ENCODE measurements at regions not wholly inside any gene's neighbourhood (a gene's known extent, or its start where the extent isn't known, plus 50 kb on each side); places are given as distances from the start of the nearest gene placed in this dataset.

DNA sequence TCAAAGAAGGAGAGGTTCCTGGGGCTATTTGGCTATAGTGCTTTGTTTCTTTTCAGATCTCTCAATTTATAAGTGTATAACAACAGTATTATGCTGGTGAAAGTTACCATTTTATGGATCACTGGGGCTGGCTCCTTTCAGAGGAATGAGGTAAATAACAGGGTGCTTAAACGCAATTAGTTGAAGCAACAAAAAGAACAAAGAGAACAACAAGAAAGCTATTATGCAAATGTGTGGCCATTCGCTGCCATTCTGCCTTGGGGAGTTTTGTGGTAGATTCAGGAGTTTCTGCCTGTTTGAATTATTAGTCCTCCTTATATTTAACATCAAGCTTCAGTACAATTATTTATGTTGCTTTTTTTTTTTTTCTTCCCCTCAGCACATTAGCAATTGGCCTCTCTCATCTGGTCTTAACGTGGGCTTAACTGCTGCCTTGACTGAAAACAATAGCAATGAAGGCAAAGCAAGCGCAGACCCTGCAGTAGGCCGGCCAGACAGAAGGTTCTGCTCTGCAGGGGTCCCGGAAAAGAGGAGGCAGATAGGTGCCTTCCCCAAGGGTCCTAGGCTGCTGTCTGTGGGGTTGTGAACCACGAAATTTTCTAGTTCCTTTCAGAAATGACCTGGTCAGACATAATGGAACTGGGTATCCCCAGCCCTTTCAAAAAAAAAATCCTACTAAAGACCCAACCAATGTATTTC, 339.9 kb upstream of the PODXL start:
- FAIRE-seq, result no peak

DNA sequence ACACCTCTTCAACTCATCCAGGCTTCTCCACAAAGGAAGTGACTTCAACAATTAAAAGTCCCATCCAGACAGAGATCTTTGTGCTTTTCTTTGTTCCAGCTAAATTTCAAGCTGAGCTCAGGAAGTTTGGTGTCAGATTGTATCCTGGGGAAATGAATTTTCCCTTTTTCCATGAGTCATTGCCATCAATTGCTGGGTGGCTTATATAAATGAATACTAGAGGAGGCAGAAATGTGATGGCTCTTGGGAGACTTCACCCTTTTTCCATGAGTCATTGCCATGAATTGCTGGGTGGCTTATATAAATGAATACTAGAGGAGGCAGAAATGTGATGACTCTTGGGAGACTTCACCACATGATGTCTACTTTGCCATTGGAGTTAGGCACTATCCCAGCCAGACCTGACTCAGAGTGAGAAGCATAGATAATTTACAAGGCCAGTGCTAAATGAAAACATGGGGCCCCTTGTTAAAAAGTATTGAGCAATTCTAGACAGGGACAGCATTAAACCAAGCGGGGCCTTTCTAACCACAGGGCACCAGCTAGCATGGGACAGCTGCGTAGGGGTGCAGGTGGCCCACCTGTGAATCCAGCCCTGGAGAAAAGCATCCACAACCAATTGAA, 339.2 kb upstream of the PODXL start:
- FAIRE-seq, result no peak

DNA sequence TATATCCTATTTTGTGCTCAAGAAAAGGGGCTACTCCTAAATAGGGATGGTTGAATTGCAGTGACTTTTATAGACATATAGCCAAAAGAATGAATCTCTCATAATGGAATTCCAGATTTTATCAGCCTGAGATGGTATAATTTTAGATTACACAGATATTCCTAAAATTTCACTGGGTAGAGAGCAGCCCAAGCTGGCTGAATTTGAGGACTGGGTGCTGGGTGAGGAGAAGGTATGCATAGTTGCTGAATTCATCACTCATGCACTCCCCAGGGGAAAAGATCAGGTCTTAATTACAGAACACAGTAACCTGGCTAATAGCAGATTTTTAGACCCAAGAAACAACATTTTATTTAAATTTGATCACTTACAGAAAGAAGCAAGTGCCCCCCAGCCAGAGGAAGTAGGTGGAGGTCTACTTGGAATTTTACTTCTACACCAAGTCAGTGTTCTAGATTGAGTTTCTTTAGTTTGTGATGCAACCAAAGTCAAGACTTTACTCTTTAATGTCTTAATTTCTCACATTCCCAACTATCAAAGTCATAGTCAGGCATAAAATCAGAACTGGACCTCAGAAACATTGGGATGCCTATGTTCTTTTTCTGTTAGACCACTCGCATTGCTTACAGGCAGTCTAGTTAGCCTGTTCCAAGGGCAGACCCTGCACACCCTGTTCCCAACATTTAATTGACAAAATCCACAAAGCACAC, 337.4 kb upstream of the PODXL start:
- no peak for FAIRE-seq

DNA sequence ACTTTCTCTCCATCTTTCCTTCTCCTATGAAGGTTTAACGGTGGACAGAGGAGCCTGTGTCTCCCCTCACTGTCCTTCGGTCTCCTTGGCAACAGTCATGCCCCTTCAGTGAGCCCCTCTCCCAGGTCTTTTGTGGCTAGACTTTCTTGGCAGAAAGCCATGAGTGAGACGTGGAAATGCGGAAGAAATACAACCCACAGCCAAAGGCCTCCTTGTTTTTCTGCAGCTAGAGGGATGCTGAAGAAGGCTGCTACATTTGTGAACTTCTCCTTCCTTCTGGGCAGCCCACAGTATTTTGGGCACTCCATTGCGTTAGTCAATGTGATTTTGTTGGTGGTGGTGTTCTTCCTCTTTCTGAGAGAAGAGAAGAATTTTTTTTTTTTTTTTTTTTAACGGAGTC, 333.7 kb upstream of the PODXL start:
- no peak for FAIRE-seq

DNA sequence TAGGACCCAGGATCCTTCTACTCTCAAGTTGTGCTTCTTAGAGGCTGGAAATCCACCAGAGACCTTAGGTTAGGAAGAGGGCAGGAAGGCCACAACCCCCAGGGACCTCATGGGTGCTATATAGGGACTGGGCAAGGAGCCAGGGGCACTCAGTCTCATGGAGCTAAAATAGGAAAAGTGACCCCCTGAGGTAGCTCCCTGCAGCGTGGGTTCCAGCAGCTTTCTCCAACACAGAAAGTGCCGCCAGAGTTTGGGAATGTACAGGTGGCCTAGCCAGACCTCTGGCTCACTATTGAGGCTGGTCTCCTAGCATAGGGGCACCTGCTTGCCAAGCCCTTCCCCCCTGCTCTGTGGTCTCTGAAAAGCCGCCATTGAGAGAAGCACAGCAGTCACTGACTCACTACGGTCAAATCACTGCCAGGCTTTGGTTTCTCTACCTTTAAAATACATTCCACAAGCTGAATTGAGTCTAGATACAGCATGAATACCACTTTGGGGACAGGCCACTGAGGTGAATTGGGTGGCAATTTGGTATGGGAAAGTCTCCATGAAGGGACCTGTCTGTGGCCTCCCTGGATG, 333.2 kb upstream of the PODXL start:
- FAIRE-seq, result no peak

DNA sequence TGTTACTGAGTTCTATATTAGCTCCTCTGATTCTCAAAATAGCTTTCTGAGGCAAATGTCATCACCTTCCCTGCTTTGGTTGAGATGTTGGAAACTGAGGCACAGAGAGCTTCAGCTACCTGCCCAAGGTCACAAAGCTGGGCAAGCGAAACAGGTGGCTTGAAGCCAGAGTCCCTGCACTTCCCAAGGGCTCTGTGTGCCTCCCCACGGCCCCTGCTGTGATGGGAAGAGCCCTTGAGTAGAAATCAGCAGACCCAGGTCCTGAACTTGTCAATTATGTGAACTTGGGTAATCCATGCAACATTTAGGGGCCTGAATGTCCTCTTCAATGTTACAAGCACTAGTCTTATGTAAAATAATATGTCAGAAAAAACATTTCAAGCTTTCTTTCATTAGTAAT, 327.3 kb upstream of the PODXL start:
- FAIRE-seq, result no peak

DNA sequence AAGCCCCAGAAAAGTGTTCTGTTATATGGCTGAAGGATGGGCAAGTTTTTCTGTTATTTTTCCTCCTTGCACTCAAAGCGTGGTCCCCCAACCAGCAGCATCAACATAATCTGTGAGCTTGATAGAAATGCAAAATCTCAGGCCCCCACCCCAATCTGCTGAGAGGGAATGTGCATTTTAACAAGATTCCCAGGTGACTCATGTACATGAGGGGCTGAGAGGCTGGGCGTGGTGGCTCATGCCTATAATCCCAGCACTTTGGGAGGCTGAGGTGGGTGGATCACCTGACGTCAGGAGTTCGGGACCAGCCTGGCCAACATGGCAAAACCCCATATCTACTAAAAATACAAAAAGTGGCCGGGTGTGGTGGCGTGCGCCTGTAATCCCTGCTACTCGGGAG, 326.8 kb upstream of the PODXL start:
- no peak for FAIRE-seq

DNA sequence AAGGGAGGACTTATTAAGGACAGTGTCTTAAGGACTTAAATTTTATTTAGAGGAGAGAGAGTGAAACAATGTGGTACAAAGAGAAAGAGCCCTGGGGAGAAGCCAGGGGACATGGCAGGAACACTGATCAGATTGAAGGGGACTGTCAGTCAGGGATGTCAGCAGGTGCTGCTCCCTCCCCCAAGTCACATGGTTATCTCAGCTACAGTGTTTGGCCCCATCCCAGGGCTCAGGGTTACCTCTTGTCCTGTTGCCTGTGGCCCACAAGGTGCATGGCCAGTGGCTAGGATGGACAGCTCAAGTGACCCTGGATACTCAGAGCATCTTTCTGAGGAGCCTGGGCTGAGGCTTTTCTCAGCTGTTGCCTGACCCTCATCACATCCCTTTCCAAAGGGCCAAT, 325.9 kb upstream of the PODXL start:
- no peak for FAIRE-seq

DNA sequence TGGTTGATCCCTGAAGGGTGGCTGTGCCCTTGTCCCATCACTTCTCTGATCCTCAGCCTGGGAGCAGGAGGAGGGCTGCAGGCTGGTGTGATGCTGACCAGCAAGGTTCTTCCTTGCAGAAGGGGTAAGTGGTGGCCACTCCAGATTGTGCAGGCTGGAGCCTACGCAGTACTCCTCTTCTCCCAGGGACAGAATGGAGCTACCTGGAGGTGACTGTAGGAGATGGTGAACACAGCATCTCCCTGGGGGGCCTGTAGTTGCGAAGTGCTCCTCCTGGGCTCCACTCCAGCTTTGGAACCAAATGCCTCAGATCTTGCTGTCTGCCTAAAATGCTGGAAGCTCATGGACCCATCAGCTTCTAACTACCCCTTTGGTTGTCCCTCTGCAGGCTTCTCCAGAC, 323.6 kb upstream of the PODXL start:
- FAIRE-seq, result no peak

DNA sequence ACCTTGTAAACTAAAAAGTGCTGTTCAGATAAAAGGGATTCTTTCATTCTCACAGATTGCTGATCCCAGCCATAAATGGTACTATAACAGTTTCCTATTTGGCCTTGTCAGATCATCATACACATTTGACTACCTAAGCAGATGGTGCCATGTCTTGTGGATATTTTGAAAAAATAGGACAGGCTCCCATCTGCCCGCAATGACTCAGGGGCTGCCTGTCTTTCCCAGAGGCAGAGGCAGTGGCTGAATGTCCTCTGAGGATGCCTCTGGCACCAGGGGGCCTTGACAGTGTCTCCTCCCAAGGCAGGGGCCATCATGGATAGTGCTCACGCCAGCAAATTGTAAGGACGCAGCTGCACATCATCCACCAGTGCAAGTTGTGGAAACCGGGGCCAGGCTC, 323.0 kb upstream of the PODXL start:
- FAIRE-seq, result no peak

DNA sequence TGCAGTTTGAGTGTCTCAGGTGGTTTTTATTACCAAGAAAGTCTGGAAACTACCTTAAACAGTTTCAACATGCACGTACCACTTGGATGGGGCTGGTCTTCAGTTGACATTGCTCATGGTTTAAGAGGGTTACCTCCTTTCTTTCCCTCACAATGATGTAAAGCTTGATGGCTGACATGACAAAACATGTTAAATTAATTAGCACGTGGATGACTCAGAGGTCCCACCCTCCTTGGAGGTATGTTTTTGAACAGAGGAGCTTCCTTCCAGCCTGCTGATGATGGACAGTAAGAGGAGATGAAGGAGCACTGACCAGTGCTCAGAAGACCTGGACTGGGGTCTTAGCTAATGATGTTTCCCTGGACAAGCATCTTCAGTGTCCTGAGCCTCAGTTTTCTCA, 322.3 kb upstream of the PODXL start:
- no peak for FAIRE-seq

DNA sequence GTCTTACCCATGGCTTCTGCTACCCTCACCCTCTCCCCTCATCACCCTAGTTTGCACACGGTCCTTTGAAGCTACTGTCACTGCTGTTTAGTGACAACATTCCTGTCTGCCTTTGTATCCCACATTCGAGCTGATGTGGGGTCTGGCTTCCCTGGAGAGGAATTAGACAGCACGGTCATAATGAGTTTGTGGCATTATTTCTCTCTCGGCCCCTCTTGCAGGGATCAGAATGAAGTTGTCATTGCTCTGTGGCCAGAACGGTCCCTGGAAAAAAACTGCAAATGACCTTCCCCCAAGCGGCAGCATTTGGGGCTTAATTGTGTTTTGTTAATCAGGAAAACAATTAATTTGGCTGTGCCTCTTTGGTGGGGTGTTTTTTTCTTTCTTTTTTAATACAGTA, 317.2 kb upstream of the PODXL start:
- FAIRE-seq, result no peak

DNA sequence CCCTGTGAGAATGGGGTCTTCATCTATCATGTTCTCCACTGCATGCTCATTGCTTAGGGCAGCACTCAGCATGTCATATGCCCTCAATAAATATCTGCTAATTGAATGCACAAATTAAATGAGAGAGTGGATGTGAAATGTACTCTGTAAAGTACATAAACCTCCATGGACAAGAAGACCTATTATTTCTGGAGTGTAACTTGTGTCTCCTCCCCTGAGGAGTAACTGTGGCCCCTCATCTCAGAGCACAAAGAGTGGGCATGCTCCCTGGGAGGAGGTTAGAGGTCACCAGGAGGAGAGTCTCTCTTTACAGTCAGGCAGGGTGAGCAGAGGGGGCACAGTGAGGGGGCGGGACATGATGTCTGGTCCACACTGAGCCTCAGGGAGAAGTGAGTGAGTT, 313.6 kb upstream of the PODXL start:
- no peak for FAIRE-seq

DNA sequence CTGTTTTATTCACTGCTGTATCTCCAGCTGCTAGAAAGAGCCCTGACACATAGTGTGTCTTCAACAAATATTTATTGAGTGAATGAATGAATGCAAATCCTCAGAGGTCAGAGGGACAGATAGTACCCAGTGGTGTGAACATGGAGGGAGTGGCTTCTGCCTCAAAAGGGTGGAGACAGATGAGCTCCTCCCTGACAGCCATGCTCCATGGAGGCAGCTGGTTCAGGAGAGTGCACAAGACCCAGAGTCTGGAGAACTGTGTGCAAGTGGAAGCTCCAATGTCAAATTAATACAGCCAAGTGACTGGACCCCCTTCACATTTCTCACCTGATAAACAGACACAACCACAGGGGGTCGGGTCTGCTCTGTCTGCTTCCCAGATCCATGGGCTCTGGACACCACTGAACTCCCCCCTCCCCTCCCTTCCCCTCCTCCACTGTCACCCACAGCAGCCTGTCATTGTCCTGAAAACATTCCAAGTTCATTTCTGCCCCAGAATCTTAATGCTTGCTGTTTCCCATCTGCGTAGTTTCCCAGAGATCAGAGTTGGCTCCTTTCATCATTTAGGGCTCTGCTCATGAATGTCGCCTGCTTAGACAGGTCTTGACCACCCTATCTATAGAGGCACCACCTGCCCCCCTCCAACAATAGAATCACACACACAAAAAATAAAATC, 312.9 kb upstream of the PODXL start:
- no peak for FAIRE-seq

DNA sequence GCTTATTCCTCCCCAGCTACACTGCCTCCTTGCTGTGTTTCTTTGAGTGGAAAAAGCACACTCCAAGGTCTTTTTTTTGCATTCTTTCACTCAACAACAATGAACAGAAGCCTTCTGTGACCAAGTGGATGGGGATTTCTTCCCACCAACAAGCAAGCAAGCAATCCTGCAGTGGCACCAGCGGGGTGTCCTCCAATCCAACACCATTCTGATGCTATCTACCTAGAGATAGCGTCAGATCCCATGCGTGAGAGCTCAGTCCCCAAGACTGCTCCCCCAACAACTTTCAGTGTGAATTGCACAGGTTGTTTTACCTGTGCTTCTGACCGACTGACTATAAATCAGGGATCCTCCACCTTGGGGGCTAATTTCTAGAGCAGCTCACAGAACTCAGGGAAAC, 311.0 kb upstream of the PODXL start:
- FAIRE-seq, result no peak

DNA sequence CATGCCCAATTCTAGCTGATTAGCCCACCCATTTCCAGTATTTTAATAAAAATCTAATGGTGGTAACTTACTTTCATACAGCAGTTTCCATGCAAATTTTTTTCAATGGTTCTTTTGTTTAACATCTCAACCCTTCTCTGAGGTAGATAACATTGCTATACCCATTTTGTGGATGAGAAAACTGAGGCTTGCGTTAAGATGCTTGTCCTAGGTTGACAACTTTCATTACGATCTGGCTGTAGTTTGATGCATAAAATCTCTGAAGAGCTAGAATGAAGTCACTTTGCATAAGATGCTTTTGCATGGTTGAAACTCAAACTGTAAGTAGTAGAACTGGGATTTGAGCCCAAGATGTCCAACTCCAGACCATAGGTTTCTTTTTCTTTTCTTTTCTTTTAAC, 309.5 kb upstream of the PODXL start:
- FAIRE-seq, result no peak

DNA sequence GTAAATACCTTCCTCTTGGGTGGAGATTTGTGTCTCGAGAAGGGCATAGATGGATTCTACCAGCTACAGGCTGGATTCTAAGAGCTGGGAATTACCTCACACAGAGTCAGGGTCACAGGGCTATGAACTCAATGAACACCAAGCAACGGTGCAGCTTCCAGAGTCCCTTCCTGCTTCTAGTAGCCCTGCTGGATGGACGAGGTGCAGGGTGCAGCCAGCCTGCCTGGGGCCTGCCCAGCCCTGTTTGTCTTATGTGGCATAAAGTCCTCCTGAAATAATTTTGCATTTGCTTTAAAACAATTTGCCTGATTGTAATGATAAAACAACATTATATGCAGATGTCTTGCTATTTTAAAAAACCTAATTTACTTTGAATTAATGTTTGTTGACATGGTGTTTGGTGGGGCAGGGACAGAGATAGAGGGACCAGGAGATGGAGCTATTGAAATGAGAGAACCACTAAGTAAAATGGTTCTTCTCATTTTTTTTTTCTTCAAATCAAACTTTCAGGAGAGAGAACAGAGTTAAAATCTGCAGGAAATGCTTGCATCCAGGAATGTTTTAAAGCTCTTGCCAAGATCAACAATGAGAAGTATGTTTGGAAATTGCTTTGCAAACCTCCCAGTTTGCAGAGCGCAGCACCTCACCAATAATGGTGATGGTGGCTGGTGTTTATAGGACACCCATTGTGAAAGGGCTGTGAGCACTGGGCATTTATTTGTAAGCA, 305.4 kb upstream of the PODXL start:
- FAIRE-seq, result no peak

DNA sequence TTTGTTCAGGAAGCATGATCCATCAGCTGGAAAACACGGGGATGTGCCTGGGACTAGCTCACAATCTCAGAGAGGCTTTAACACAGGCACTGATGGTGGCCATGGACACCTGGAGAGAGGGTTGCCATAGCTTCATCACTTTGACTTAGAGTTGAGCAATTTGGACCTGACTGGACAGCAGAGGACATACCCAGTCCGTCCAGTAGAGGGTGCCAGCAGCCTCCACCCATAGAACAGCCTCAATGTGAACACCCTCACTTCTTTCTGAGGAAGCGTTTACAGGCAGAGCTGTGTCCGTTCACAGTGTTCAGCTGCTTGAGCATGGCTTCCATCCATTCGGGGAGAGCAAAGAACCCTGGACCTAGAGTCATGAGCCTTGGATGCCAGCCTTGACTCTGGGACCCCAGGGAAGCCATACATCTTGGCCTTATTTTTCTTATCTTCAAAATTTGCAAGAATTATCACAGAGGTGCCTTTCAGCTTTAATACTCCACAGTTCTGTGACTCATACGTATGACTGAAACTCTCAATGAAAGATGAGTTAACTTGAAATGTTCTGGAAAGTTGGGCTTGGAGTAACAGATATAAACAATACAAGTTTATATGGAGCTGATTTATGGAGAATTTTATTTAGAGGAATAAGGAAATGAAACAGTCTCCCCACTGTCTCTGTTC, 302.9 kb upstream of the PODXL start:
- no peak for FAIRE-seq

DNA sequence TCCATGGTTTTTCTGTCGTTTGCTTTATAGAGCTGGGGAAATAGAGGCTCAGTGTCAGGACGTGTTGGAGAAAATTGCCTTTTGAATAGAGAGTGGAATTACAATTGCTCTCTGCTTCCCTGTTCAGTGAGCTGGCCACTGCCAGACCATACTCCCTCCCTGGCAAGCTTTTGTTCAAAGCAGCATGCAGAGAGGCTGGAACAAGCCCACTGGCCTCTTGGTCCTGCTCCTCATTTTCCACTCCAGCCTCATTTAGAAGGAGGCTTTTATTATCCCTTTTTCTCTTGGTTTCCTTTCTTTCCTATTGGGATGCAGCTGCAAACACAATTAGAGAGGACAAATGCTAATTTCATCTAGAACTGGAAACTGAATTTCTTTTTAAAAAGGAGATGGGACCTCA, 302.2 kb upstream of the PODXL start:
- FAIRE-seq, result no peak

DNA sequence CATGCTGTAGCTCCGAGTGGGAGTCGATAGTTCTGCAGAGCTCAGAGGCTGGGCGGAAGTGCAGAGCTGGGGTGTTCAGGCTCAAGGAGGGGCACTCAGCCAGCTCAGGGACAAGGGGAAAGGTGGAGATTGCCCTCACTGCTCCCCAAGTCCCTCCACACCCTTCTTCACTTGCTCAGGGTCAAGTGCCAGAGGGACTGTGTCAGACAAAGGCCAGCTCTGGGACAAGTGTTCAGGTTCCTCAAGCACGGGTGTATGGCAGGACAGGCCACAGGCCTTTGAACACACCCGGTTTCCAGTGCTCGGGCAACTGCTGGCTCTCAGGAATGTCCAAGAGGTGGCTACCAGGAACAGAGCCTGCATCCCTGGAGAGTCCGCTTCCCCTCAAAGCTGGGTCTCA, 293.0 kb upstream of the PODXL start:
- no peak for FAIRE-seq

DNA sequence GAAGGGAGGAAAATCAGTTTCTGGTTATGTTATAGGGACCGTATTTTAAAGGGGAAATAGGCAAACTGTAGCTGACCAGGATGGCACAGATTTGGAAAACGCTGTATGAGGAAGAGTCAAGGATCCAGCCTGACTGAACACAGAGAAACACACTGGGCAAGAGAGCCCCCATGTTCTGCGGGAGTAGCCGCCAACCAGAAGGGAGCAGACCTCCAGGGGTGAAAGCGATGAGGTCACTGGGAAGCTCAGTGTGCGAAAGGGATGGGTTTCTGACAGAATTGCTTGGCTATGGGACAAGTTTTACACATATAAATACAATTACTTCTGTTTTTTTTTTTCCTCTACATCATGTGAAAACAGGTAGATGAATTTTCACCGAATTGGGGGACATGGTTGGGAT, 291.6 kb upstream of the PODXL start:
- FAIRE-seq, result no peak

DNA sequence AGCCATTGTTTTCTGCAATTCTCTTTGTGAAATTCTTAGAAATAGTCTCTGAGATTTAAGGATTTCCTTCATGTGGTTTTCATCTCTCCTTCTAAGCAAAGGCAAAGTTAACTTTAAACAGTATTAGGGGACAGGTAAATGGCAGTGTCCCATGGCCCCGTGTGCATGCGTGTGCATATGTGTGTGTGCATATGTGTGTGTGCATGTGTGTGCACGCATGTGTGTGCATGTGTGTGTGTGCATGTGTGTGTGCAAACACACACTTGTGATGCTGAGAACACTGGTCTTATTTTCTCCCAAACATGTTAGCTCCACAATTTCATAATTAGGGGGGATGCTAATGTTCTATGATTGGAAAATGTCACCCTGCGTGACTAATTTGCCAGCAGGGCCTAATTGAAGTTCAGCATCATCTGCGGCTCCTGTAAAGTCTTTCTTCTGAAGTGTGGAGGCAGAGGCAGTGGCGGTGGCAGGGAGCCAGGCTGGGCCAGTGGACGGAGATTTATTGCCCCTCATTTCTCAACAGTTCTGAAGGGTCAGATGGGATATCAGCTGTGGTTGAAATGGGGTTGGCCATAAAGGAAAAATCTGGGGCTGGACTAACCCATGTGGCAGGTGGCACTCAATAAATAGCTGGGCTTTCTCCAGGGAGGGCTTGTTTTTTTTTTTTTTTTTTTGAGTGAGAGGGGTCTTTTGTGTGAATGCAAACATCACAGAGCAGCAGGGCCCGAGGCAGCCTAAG, 289.3 kb upstream of the PODXL start:
- FAIRE-seq, result no peak
